Activated naive CD8-positive, alpha-beta T cell treated with anti-CD3 and anti-CD28 coated beads for 36 hours (primary cell): ENCODE measurements at regions not wholly inside any gene's neighbourhood (a gene's known extent, or its start where the extent isn't known, plus 50 kb on each side); places are given as distances from the start of the nearest gene placed in this dataset.

ENCODE experiments used
- DNase-seq: peaks from one replicate; pipeline ENCODE4 v3.0.0; 2021
- H3K27ac Mint-ChIP-seq: one replicate; pipeline ENCODE4 v1.8.0; 2022; ENCODE audit warnings: mild to moderate bottlenecking, moderate library complexity, mixed read lengths
- H3K27me3 Mint-ChIP-seq: one replicate; pipeline ENCODE4 v1.8.0; 2022; ENCODE audit warnings: mild to moderate bottlenecking, mixed read lengths
- H3K36me3 Mint-ChIP-seq: one replicate; pipeline ENCODE4 v1.8.0; 2021; ENCODE audit warnings: mild to moderate bottlenecking, mixed read lengths
- H3K4me1 Mint-ChIP-seq: one replicate; pipeline ENCODE4 v1.8.0; 2021; ENCODE audit warnings: mixed read lengths
- H3K4me3 Mint-ChIP-seq: one replicate; pipeline ENCODE4 v1.8.0; 2022; ENCODE audit warnings: mild to moderate bottlenecking, moderate library complexity, mixed read lengths
- H3K9me3 Mint-ChIP-seq: one replicate; pipeline ENCODE4 v1.8.0; 2022; ENCODE audit warnings: mixed read lengths

- Mint-ChIP-seq H3K4me1 (peaks cover 54% of the 10 kb centered on the region), H3K9me3 (no peaks in the 10 kb centered on the region), H3K36me3 (peaks cover 13% of the 10 kb centered on the region), H3K27me3 (no peaks in the 10 kb centered on the region), H3K27ac (peak overlapping the region; percentile 89), H3K4me3 (peak overlapping the region; percentile 57)
- DNase-seq, result peak; percentile 67
These were observed 235.1 kb downstream of the UACA start for GRCh38 chr15:70528270-70528706.

GRCh38 chr15:70526974-70527325 lies 236.4 kb downstream of the UACA start:
- H3K27ac Mint-ChIP-seq, result no peak overlapping the region
- H3K4me3 Mint-ChIP-seq, result no peak overlapping the region
- peaks cover 13% of the 10 kb centered on the region for H3K36me3 Mint-ChIP-seq
- H3K9me3 Mint-ChIP-seq, result no peaks in the 10 kb centered on the region
- H3K4me1 Mint-ChIP-seq, result peaks cover 52% of the 10 kb centered on the region
- no peaks in the 10 kb centered on the region for H3K27me3 Mint-ChIP-seq
- DNase-seq, result no peak

GRCh38 chr15:70526221-70526973 lies 237.0 kb downstream of the UACA start:
- no peak overlapping the region for H3K27ac Mint-ChIP-seq
- H3K4me1 Mint-ChIP-seq, result peaks cover 49% of the 10 kb centered on the region
- no peak overlapping the region for H3K4me3 Mint-ChIP-seq
- no peaks in the 10 kb centered on the region for H3K9me3 Mint-ChIP-seq
- no peak for DNase-seq
- no peaks in the 10 kb centered on the region for H3K27me3 Mint-ChIP-seq
- H3K36me3 Mint-ChIP-seq, result peaks cover 13% of the 10 kb centered on the region

GRCh38 chr15:70525551-70525950 lies 237.8 kb downstream of the UACA start:
- Mint-ChIP-seq H3K4me3 (no peak overlapping the region), H3K36me3 (peaks cover 13% of the 10 kb centered on the region), H3K27ac (no peak overlapping the region), H3K9me3 (no peaks in the 10 kb centered on the region), H3K4me1 (peaks cover 49% of the 10 kb centered on the region), H3K27me3 (no peaks in the 10 kb centered on the region)
- DNase-seq, result no peak

- peaks cover 13% of the 10 kb centered on the region for H3K36me3 Mint-ChIP-seq
- peaks cover 41% of the 10 kb centered on the region for H3K4me1 Mint-ChIP-seq
- no peak overlapping the region for H3K27ac Mint-ChIP-seq
- H3K9me3 Mint-ChIP-seq, result no peaks in the 10 kb centered on the region
- no peak overlapping the region for H3K4me3 Mint-ChIP-seq
- no peaks in the 10 kb centered on the region for H3K27me3 Mint-ChIP-seq
- no peak for DNase-seq
These were observed 238.9 kb downstream of the UACA start for GRCh38 chr15:70524470-70524869.

- Mint-ChIP-seq H3K4me1 (peaks cover 32% of the 10 kb centered on the region), H3K36me3 (peaks cover 8% of the 10 kb centered on the region), H3K27ac (no peak overlapping the region), H3K4me3 (no peak overlapping the region), H3K27me3 (no peaks in the 10 kb centered on the region), H3K9me3 (no peaks in the 10 kb centered on the region)
- DNase-seq, result no peak
These were observed 239.7 kb downstream of the UACA start for GRCh38 chr15:70523616-70524015.

- DNase-seq, result no peak
- no peaks in the 10 kb centered on the region for H3K27me3 Mint-ChIP-seq
- H3K36me3 Mint-ChIP-seq, result peaks cover 4% of the 10 kb centered on the region
- peaks cover 28% of the 10 kb centered on the region for H3K4me1 Mint-ChIP-seq
- H3K4me3 Mint-ChIP-seq, result no peak overlapping the region
- H3K27ac Mint-ChIP-seq, result no peak overlapping the region
- no peaks in the 10 kb centered on the region for H3K9me3 Mint-ChIP-seq
These were observed 240.2 kb downstream of the UACA start for GRCh38 chr15:70523192-70523591.

GRCh38 chr15:70522323-70522966 lies 240.9 kb downstream of the UACA start:
- H3K27ac Mint-ChIP-seq, result no peak overlapping the region

GRCh38 chr15:70521576-70522322 lies 241.6 kb downstream of the UACA start:
- Mint-ChIP-seq H3K27ac (no peak overlapping the region), H3K27me3 (no peaks in the 10 kb centered on the region), H3K4me3 (no peak overlapping the region), H3K4me1 (peaks cover 14% of the 10 kb centered on the region), H3K36me3 (peaks cover 3% of the 10 kb centered on the region), H3K9me3 (no peaks in the 10 kb centered on the region)
- no peak for DNase-seq

More at GRCh38 chr15:70522323-70522966, 240.9 kb downstream of the UACA start:
- peaks cover 21% of the 10 kb centered on the region for H3K4me1 Mint-ChIP-seq
- no peak for DNase-seq
- no peaks in the 10 kb centered on the region for H3K27me3 Mint-ChIP-seq
- H3K9me3 Mint-ChIP-seq, result no peaks in the 10 kb centered on the region
- H3K4me3 Mint-ChIP-seq, result no peak overlapping the region
- peaks cover 3% of the 10 kb centered on the region for H3K36me3 Mint-ChIP-seq

GRCh38 chr15:70519616-70520015 lies 243.7 kb downstream of the UACA start:
- H3K36me3 Mint-ChIP-seq, result no peaks in the 10 kb centered on the region
- no peak overlapping the region for H3K4me3 Mint-ChIP-seq
- DNase-seq, result no peak
- no peaks in the 10 kb centered on the region for H3K9me3 Mint-ChIP-seq
- H3K27ac Mint-ChIP-seq, result no peak overlapping the region
- H3K4me1 Mint-ChIP-seq, result peaks cover 2% of the 10 kb centered on the region
- H3K27me3 Mint-ChIP-seq, result no peaks in the 10 kb centered on the region

GRCh38 chr15:70519004-70519365 lies 244.4 kb downstream of the UACA start:
- H3K36me3 Mint-ChIP-seq, result no peaks in the 10 kb centered on the region
- no peaks in the 10 kb centered on the region for H3K9me3 Mint-ChIP-seq
- no peak overlapping the region for H3K27ac Mint-ChIP-seq
- no peak overlapping the region for H3K4me3 Mint-ChIP-seq
- no peaks in the 10 kb centered on the region for H3K27me3 Mint-ChIP-seq
- H3K4me1 Mint-ChIP-seq, result peaks cover 2% of the 10 kb centered on the region
- DNase-seq, result no peak

GRCh38 chr15:70518201-70519003 lies 245.0 kb downstream of the UACA start:
- DNase-seq, result no peak
- no peaks in the 10 kb centered on the region for H3K27me3 Mint-ChIP-seq
- H3K4me1 Mint-ChIP-seq, result peaks cover 2% of the 10 kb centered on the region
- H3K4me3 Mint-ChIP-seq, result no peak overlapping the region
- no peaks in the 10 kb centered on the region for H3K36me3 Mint-ChIP-seq
- no peaks in the 10 kb centered on the region for H3K9me3 Mint-ChIP-seq
- H3K27ac Mint-ChIP-seq, result no peak overlapping the region

GRCh38 chr15:70517194-70517590 lies 246.2 kb downstream of the UACA start:
- peaks cover 2% of the 10 kb centered on the region for H3K9me3 Mint-ChIP-seq
- H3K27me3 Mint-ChIP-seq, result no peaks in the 10 kb centered on the region
- H3K4me1 Mint-ChIP-seq, result peaks cover 2% of the 10 kb centered on the region
- no peak for DNase-seq
- no peaks in the 10 kb centered on the region for H3K36me3 Mint-ChIP-seq
- H3K4me3 Mint-ChIP-seq, result no peak overlapping the region
- H3K27ac Mint-ChIP-seq, result no peak overlapping the region

GRCh38 chr15:70516408-70517193 lies 246.8 kb downstream of the UACA start:
- H3K9me3 Mint-ChIP-seq, result peaks cover 7% of the 10 kb centered on the region
- no peaks in the 10 kb centered on the region for H3K27me3 Mint-ChIP-seq
- no peak overlapping the region for H3K4me3 Mint-ChIP-seq
- H3K4me1 Mint-ChIP-seq, result peaks cover 2% of the 10 kb centered on the region
- no peak for DNase-seq
- H3K27ac Mint-ChIP-seq, result no peak overlapping the region
- peaks cover 1% of the 10 kb centered on the region for H3K36me3 Mint-ChIP-seq
